Liver (tissue), 8 donors: ENCODE measurements at regions not wholly inside any gene's neighbourhood (a gene's known extent, or its start where the extent isn't known, plus 50 kb on each side); places are given as distances from the start of the nearest gene placed in this dataset.

Experiments used
- DNase-seq: peaks from one replicate; pipeline ENCODE4 v3.0.0-alpha.2; 2017; ENCODE audit warnings: low spot score
- H3K27ac ChIP-seq, 2 donors: one replicate each; pipeline ENCODE4 v1.7.0; 2013; ENCODE audit warnings: inconsistent platforms in 2 of 2, low read length in 2 of 2, control low read depth in 1 of 2, low read depth in 1 of 2, mild to moderate bottlenecking in 1 of 2
- H3K27me3 ChIP-seq, 4 donors: one replicate each; pipeline versions ENCODE4 v1.6.1 to v1.7.0; 2013; ENCODE audit warnings: low read length in 3 of 4, inconsistent platforms in 1 of 4, mild to moderate bottlenecking in 1 of 4, moderate library complexity in 1 of 4; ENCODE audit not compliant: control insufficient read depth in 4 of 4, insufficient read depth in 4 of 4
- H3K36me3 ChIP-seq, 4 donors: one replicate each; pipeline versions ENCODE4 v1.6.1 to v1.7.0; 2013; ENCODE audit warnings: low read length in 3 of 4, mild to moderate bottlenecking in 3 of 4, low read depth in 1 of 4, moderate library complexity in 1 of 4; ENCODE audit not compliant: control insufficient read depth in 4 of 4, insufficient read depth in 3 of 4
- H3K4me1 ChIP-seq, 4 donors: one replicate each; pipeline versions ENCODE4 v1.6.1 to v1.7.0; 2013; ENCODE audit warnings: low read length in 3 of 4, mild to moderate bottlenecking in 3 of 4, moderate library complexity in 1 of 4; ENCODE audit not compliant: control insufficient read depth in 4 of 4, insufficient read depth in 4 of 4
- H3K4me3 ChIP-seq, 3 donors: one replicate each; pipeline versions ENCODE4 v1.6.1 to v1.7.0; 2013; ENCODE audit warnings: low read length in 3 of 3, control low read depth in 1 of 3, low read depth in 1 of 3, mild to moderate bottlenecking in 1 of 3
- H3K9ac ChIP-seq, 2 donors: one replicate each; pipeline ENCODE4 v1.7.0; 2013; ENCODE audit warnings: low read length in 2 of 2, mild to moderate bottlenecking in 2 of 2, moderate library complexity in 2 of 2, control low read depth in 1 of 2, low read depth in 1 of 2
- H3K9me3 ChIP-seq, 4 donors: one replicate each; pipeline versions ENCODE4 v1.6.1 to v1.7.0; 2013; ENCODE audit warnings: low read length in 3 of 4; ENCODE audit not compliant: control insufficient read depth in 4 of 4
- EGR1 ChIP-seq, 2 donors: IDR thresholded peaks; 2 replicates each; pipeline ENCODE4 v1.6.1; 2016 to 2018; ENCODE audit warnings: antibody characterized with exemption in 2 of 2, low read depth in 2 of 2
- FOXA1 ChIP-seq: IDR thresholded peaks from 2 replicates; pipeline ENCODE4 v1.6.1; 2016; ENCODE audit warnings: antibody characterized with exemption
- FOXA2 ChIP-seq: IDR thresholded peaks from 2 replicates; pipeline ENCODE4 v1.6.1; 2016; ENCODE audit warnings: antibody characterized with exemption
- GABPA ChIP-seq, 2 donors: IDR thresholded peaks in 1 of 2; conservative IDR thresholded peaks in 1 of 2; 2 replicates each; pipeline ENCODE4 v1.6.1; 2016; ENCODE audit warnings: antibody characterized with exemption in 2 of 2, mild to moderate bottlenecking in 1 of 2, moderate library complexity in 1 of 2
- HNF4A ChIP-seq, 2 donors: conservative IDR thresholded peaks; 2 replicates each; pipeline ENCODE4 v1.6.1; 2016; ENCODE audit warnings: antibody characterized with exemption in 2 of 2, mild to moderate bottlenecking in 2 of 2
- HNF4G ChIP-seq: IDR thresholded peaks from 2 replicates; pipeline ENCODE4 v1.6.1; 2016; ENCODE audit warnings: antibody characterized with exemption
- JUND ChIP-seq, 2 donors: IDR thresholded peaks; 2 replicates each; pipeline ENCODE4 v1.6.1; 2016; ENCODE audit warnings: antibody characterized with exemption in 2 of 2
- NR2F2 ChIP-seq: IDR thresholded peaks from 2 replicates; pipeline ENCODE4 v1.6.1; 2016; ENCODE audit warnings: antibody characterized with exemption
- RAD21 ChIP-seq, 2 donors: IDR thresholded peaks; 2 replicates each; pipeline ENCODE4 v1.6.1; 2016; ENCODE audit warnings: antibody characterized with exemption in 2 of 2, mild to moderate bottlenecking in 2 of 2
- RXRA ChIP-seq, 2 donors: IDR thresholded peaks; 2 replicates each; pipeline ENCODE4 v1.6.1; 2017 to 2018; ENCODE audit warnings: antibody characterized with exemption in 2 of 2, mild to moderate bottlenecking in 1 of 2
- SP1 ChIP-seq: IDR thresholded peaks from 2 replicates; pipeline ENCODE4 v1.6.1; 2018; ENCODE audit warnings: antibody characterized with exemption, mild to moderate bottlenecking
- TAF1 ChIP-seq: conservative IDR thresholded peaks from 2 replicates; pipeline ENCODE4 v1.6.1; 2016; ENCODE audit warnings: antibody characterized with exemption, mild to moderate bottlenecking
- YY1 ChIP-seq: IDR thresholded peaks from 2 replicates; pipeline ENCODE4 v1.6.1; 2016; ENCODE audit warnings: antibody characterized with exemption, mild to moderate bottlenecking
- WGBS: extraction: QIAGEN DNeasy Blood & Tissue Kit; methylation state at CpG from one replicate; pipeline ENCODE4 v1.1.7; 2013; 5-methylcytosine and 5-hydroxymethylcytosine counted together
- TF ChIP-seq, protein P1 (sequence below): IDR thresholded peaks from 2 replicates; pipeline ENCODE4 v1.6.1; 2016; ENCODE audit warnings: antibody characterized with exemption, mild to moderate bottlenecking
- TF ChIP-seq, protein P2 (sequence below): IDR thresholded peaks from 2 replicates; pipeline ENCODE4 v1.6.1; 2016; ENCODE audit warnings: antibody characterized with exemption
- TF ChIP-seq, protein P3 (sequence below): IDR thresholded peaks from 2 replicates; pipeline ENCODE4 v1.6.1; 2016; ENCODE audit warnings: antibody characterized with exemption
- TF ChIP-seq, protein P4 (sequence below): fragments of 150-350 bp; IDR thresholded peaks from 2 replicates; pipeline ENCODE4 v1.5.1; 2017; ENCODE audit warnings: improper control_type of control experiment, low read depth, low read length; ENCODE audit not compliant: missing input control
- TF ChIP-seq, protein P5 (sequence below): IDR thresholded peaks from 2 replicates; pipeline ENCODE4 v1.6.1; 2016; ENCODE audit warnings: antibody characterized with exemption
- donor health status: healthy.
- donor health status: healthy.
- donor health status: healthy.
- donor health status: healthy.
- donor health status: healthy.

DNA sequence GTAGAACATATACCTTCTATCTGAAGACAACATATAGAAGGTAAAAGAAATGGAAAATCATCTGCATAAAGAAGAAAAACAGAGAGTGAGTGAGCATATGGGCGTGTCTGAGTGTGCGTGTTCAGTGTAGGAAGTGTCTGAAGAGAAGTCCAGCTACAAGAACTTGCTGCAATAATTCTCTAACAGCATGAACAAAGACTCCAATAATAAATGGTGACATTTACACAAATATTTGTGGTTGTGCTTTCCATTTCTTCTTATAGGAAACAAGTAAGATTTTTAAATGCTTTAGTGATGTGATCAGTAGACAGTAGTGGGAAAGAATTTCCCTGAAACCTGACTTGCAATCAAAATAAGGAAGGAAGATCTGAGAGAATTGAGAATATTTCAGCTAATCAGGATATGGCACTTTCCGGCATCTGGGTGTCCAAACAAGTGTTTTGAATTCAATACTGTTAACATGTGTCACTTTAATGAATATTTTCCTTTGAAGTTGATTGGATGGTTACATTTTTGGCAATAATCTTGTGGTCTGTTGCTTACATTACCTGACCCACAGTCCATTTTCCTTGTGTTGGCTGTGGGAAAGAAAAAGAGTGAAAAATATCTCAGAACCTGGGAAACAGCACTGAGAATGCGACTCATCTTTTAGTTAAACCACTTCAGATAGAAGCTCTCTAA lies 154.0 kb downstream of the TGFB2 start:
- H3K36me3 ChIP-seq = no peaks in the 10 kb centered on the region
- no peaks in the 10 kb centered on the region for H3K4me1 ChIP-seq
- DNase-seq = no peak
- H3K27me3 ChIP-seq = no peaks in the 10 kb centered on the region
- no peak overlapping the region for H3K4me3 ChIP-seq
- no peak overlapping the region for H3K9ac ChIP-seq
- TF ChIP-seq GABPA (IDR thresholded peaks at IDR 0.05 in 1 of 2, conservative IDR thresholded peaks at IDR 0.05 in 1 of 2) (no peak), TAF1 (no peak), JUND (IDR thresholded peaks at IDR 0.05) (no peak), EGR1 (IDR thresholded peaks at IDR 0.05; ENCODE audit: low read depth in 2 of 2) (no peak), HNF4G (no peak), RAD21 (IDR thresholded peaks at IDR 0.05) (no peak), FOXA1 (no peak), SP1 (no peak), RXRA (IDR thresholded peaks at IDR 0.05) (no peak), HNF4A (conservative IDR thresholded peaks at IDR 0.05) (no peak), YY1 (no peak), FOXA2 (no peak), NR2F2 (no peak)
- TF ChIP-seq, protein P1, sequence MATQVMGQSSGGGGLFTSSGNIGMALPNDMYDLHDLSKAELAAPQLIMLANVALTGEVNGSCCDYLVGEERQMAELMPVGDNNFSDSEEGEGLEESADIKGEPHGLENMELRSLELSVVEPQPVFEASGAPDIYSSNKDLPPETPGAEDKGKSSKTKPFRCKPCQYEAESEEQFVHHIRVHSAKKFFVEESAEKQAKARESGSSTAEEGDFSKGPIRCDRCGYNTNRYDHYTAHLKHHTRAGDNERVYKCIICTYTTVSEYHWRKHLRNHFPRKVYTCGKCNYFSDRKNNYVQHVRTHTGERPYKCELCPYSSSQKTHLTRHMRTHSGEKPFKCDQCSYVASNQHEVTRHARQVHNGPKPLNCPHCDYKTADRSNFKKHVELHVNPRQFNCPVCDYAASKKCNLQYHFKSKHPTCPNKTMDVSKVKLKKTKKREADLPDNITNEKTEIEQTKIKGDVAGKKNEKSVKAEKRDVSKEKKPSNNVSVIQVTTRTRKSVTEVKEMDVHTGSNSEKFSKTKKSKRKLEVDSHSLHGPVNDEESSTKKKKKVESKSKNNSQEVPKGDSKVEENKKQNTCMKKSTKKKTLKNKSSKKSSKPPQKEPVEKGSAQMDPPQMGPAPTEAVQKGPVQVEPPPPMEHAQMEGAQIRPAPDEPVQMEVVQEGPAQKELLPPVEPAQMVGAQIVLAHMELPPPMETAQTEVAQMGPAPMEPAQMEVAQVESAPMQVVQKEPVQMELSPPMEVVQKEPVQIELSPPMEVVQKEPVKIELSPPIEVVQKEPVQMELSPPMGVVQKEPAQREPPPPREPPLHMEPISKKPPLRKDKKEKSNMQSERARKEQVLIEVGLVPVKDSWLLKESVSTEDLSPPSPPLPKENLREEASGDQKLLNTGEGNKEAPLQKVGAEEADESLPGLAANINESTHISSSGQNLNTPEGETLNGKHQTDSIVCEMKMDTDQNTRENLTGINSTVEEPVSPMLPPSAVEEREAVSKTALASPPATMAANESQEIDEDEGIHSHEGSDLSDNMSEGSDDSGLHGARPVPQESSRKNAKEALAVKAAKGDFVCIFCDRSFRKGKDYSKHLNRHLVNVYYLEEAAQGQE = no peak
- TF ChIP-seq, protein P2, sequence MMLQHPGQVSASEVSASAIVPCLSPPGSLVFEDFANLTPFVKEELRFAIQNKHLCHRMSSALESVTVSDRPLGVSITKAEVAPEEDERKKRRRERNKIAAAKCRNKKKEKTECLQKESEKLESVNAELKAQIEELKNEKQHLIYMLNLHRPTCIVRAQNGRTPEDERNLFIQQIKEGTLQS = no peak
- TF ChIP-seq, protein P3, sequence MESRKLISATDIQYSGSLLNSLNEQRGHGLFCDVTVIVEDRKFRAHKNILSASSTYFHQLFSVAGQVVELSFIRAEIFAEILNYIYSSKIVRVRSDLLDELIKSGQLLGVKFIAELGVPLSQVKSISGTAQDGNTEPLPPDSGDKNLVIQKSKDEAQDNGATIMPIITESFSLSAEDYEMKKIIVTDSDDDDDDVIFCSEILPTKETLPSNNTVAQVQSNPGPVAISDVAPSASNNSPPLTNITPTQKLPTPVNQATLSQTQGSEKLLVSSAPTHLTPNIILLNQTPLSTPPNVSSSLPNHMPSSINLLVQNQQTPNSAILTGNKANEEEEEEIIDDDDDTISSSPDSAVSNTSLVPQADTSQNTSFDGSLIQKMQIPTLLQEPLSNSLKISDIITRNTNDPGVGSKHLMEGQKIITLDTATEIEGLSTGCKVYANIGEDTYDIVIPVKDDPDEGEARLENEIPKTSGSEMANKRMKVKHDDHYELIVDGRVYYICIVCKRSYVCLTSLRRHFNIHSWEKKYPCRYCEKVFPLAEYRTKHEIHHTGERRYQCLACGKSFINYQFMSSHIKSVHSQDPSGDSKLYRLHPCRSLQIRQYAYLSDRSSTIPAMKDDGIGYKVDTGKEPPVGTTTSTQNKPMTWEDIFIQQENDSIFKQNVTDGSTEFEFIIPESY = no peak
- TF ChIP-seq, protein P4, sequence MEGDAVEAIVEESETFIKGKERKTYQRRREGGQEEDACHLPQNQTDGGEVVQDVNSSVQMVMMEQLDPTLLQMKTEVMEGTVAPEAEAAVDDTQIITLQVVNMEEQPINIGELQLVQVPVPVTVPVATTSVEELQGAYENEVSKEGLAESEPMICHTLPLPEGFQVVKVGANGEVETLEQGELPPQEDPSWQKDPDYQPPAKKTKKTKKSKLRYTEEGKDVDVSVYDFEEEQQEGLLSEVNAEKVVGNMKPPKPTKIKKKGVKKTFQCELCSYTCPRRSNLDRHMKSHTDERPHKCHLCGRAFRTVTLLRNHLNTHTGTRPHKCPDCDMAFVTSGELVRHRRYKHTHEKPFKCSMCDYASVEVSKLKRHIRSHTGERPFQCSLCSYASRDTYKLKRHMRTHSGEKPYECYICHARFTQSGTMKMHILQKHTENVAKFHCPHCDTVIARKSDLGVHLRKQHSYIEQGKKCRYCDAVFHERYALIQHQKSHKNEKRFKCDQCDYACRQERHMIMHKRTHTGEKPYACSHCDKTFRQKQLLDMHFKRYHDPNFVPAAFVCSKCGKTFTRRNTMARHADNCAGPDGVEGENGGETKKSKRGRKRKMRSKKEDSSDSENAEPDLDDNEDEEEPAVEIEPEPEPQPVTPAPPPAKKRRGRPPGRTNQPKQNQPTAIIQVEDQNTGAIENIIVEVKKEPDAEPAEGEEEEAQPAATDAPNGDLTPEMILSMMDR = no peak
- TF ChIP-seq, protein P5, sequence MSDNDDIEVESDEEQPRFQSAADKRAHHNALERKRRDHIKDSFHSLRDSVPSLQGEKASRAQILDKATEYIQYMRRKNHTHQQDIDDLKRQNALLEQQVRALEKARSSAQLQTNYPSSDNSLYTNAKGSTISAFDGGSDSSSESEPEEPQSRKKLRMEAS = no peak
- no peaks in the 10 kb centered on the region for H3K9me3 ChIP-seq
- 57% methylated on average over 4 of the region's 4 CpGs for WGBS
- peak overlapping the region in 1 of 2 donors; percentile 25 for H3K27ac ChIP-seq
